ENCODE measurements at regions not wholly inside any gene's neighbourhood (a gene's known extent, or its start where the extent isn't known, plus 50 kb on each side); places are given as distances from the start of the nearest gene placed in this dataset.

GRCh38 chr1:87644579-87645190 lies 316.0 kb downstream of the LMO4 start (continued):
- TF ChIP-seq REST (IDR thresholded peaks at IDR 0.05) (no peak), HNF4A (conservative IDR thresholded peaks at IDR 0.05) (no peak), FOXA1 (IDR thresholded peaks at IDR 0.05) (no peak), EGR1 (IDR thresholded peaks at IDR 0.05; ENCODE audit: low read depth in 2 of 2) (no peak), YY1 (IDR thresholded peaks at IDR 0.05) (no peak), HNF4G (IDR thresholded peaks at IDR 0.05) (no peak), RXRA (IDR thresholded peaks at IDR 0.05) (no peak), FOXA2 (IDR thresholded peaks at IDR 0.05) (no peak)

- no peak for DNase-seq (ENCODE audit: low spot score)
- Histone ChIP-seq H3K4me3 (ENCODE audit: low read depth in 1 of 3, low read length in 3 of 3) (no peak overlapping the region), H3K9ac (ENCODE audit: low read depth in 1 of 2, low read length in 2 of 2) (no peak overlapping the region), H3K27me3 (ENCODE audit: control insufficient read depth in 4 of 4, insufficient read depth in 4 of 4, low read length in 3 of 4) (no peaks in the 10 kb centered on the region), H3K9me3 (ENCODE audit: control insufficient read depth in 4 of 4, low read length in 3 of 4) (no peaks in the 10 kb centered on the region), H3K4me1 (ENCODE audit: control insufficient read depth in 4 of 4, insufficient read depth in 4 of 4, low read length in 3 of 4) (no peaks in the 10 kb centered on the region), H3K36me3 (ENCODE audit: control insufficient read depth in 4 of 4, insufficient read depth in 3 of 4, low read depth in 1 of 4, low read length in 3 of 4) (no peaks in the 10 kb centered on the region), H3K27ac (ENCODE audit: low read depth in 1 of 2, low read length in 2 of 2) (no peak overlapping the region)
- no peak for TF ChIP-seq JUND (IDR thresholded peaks at IDR 0.05)
- no peak for TF ChIP-seq SP1 (IDR thresholded peaks at IDR 0.05)
- TF ChIP-seq TAF1 (conservative IDR thresholded peaks at IDR 0.05): no peak
- no peak for TF ChIP-seq REST (IDR thresholded peaks at IDR 0.05)
- TF ChIP-seq NR2F2 (IDR thresholded peaks at IDR 0.05): no peak
- WGBS: 94% methylated on average over 6 of the region's 6 CpGs
Measured at GRCh38 chr1:87647430-87648177, 318.9 kb downstream of the LMO4 start.
